ENCODE measurements at regions not wholly inside any gene's neighbourhood (a gene's known extent, or its start where the extent isn't known, plus 50 kb on each side); places are given as distances from the start of the nearest gene placed in this dataset.

DNA sequence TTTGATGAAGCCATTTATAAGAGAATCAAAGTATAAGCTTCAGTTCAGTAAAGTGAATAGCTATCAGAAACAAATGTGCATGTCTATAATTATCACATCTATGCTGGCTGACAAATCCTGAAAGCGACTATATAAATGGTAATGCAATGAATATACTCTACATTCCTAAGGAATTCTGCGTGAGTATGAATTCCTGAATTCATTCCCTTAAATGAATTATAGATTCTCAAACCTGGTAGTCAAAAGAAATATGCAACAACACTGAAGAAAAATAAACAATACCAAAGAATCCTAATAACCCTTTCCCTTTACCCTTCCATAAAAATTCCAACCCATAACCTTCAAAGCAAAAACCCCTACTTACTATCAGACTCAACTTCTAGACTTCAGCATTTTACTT is 416.6 kb upstream of the PMFBP1 start:
- TF ChIP-seq PHF8 (conservative IDR thresholded peaks at IDR 0.05; ENCODE audit: low read depth, low read length) = no peak
- TF ChIP-seq, protein P1, sequence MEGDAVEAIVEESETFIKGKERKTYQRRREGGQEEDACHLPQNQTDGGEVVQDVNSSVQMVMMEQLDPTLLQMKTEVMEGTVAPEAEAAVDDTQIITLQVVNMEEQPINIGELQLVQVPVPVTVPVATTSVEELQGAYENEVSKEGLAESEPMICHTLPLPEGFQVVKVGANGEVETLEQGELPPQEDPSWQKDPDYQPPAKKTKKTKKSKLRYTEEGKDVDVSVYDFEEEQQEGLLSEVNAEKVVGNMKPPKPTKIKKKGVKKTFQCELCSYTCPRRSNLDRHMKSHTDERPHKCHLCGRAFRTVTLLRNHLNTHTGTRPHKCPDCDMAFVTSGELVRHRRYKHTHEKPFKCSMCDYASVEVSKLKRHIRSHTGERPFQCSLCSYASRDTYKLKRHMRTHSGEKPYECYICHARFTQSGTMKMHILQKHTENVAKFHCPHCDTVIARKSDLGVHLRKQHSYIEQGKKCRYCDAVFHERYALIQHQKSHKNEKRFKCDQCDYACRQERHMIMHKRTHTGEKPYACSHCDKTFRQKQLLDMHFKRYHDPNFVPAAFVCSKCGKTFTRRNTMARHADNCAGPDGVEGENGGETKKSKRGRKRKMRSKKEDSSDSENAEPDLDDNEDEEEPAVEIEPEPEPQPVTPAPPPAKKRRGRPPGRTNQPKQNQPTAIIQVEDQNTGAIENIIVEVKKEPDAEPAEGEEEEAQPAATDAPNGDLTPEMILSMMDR (IDR thresholded peaks at IDR 0.05; ENCODE audit: control extremely low read depth in 1 of 3, insufficient read depth in 1 of 3, low read depth in 1 of 3, low read length in 3 of 3) = no peak
